ENCODE measurements at regions not wholly inside any gene's neighbourhood (a gene's known extent, or its start where the extent isn't known, plus 50 kb on each side); places are given as distances from the start of the nearest gene placed in this dataset.

DNA sequence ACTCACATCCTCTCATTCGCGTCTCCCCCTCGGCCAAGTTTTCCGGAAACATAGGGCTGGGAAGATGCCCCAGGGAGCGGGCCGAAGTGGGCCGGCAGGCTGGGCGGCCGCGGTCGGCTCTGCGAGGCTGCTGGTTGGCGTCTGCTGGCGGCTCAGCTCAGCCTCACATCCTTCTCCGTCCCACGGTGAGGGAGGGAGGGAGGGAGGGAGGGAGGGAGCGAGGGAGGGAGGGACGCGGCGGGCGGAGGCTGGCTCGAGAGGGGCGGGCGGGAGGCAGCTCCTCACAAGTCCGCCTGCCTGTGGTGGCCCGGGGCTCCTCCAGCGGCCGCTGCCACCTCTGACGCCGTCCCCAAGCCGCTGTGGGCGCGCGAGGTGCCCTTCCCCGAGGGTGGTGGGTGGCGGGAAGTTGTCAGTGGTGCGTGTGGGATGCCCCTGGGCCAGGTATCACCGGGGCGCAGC lies 93.8 kb downstream of the RFLNA start:
- no peak overlapping the region; the same call in 1 of the 2 replicates for H3K4me3 ChIP-seq (ENCODE audit: low read length)
- TF ChIP-seq ZNF274 (IDR thresholded peaks at IDR 0.05; ENCODE audit: low read depth, low read length): no peak

DNA sequence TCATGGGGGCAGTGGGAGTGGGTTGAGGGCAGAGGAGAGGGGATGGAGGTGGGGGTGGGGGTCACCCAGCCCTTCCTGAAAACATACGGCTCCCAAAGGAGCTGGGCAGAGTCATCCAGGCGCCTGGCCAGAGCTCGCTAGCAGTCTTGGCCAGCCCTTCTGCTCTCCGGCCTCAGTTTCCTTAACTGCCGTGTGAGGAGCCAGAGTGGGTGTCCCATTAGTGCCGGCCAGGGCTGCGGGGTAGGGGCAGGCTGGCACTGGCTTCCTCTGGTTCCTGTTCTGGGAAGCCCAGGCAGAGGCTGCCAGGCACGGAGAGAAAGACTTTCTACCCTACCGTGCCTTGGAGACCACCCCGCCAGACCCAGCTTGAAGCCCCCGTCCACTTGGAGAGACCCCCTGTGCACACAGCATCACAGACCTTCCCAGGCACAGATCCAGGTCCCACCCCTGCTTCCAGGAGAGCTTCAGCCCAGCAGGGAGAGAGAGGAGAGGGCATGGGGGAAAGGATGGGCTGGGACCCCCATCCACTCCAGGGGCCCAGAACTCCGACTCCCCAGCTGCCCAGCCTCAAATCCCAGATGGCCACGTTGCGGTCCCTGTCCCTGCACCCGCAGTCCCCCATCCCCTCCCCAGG lies 93.3 kb downstream of the RFLNA start:
- TF ChIP-seq ZNF274 (IDR thresholded peaks at IDR 0.05; ENCODE audit: low read depth, low read length): no peak
- H3K4me3 ChIP-seq (ENCODE audit: low read length): no peak overlapping the region

DNA sequence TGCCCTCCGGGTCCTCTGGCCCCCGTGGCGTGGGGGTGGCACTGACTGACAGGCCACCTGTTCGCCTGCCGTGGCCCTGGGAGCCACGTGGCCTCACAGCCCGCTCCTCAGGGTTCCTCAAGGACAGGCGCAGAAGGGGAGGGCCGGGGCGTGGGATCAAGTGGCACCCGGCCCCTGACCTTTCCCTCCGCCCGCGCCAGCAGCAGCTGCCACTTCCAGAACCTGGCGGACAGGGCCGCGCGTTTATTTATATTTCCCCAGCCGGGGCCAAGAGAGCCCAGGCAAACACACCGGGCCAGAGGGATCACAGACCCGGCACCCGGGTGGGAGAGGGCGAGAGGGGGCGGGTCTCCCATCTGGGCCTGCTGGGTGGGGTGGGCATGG lies 92.6 kb downstream of the RFLNA start:
- H3K4me3 ChIP-seq (ENCODE audit: low read length): no peak overlapping the region
- no peak for TF ChIP-seq ZNF274 (IDR thresholded peaks at IDR 0.05; ENCODE audit: low read depth, low read length)

DNA sequence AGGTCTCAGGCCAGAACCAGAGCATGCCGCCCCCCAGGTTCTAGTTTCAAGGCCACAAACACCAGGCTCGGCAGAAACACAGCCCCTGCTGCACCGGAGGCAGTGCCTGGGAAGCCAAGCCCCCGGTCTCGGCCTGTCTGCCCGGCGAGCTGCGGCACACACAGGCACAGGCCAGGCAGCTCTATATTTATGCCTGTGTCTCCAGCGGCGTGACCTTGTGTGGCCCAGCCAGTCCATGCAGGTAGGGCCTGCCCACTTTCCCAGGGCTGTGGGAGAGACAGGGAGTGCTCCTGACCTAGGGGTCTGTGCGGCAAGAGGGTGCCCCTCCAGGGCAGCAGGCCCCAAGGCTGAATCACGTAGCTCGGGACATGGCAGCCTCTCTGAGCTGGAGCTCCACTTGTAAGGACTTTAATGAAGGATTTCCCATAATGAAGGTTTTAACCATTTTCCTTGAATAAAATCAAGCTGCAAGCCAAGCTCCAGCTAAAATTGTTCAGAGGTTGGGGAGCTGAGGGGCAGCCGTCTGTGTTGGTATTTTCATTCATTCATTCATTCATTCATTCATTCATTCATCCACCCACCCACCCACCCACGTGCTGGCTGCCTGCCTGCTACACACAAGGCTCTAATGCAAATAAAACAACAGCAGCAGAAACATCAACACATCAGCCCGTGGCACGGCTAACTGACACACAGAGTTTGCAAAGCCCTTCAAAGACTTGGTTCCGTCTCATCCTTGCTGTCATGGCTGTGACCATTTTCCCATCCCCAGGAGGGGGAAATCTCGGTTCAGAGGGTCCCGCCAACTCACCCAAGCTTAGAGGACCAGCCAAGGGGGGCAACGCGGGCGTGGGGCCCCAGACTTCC lies 92.0 kb downstream of the RFLNA start:
- no peak for TF ChIP-seq ZNF274 (IDR thresholded peaks at IDR 0.05; ENCODE audit: low read depth, low read length)
- no peak overlapping the region for H3K4me3 ChIP-seq (ENCODE audit: low read length)

DNA sequence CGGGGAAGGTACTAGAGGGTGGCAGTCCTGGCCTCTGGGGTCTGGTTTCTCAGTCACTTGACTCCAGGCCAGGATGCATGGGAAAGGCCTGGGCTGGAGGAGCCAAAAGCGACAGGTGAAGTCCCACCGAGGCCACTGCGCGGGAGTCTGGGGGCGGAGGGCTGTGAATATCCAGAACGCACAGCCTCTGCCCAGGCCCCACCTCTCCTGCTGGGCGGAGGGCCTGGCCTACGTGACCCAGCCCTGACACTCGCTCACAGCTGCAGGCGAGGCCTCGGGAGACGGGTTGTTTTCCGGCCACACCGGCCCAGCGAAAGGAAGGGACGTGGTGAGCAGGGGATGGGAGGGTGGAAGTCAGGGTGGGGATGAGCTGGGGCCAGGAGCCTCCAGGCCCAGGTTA lies 91.2 kb downstream of the RFLNA start:
- no peak overlapping the region for H3K4me3 ChIP-seq (ENCODE audit: low read length)
- no peak for TF ChIP-seq ZNF274 (IDR thresholded peaks at IDR 0.05; ENCODE audit: low read depth, low read length)

DNA sequence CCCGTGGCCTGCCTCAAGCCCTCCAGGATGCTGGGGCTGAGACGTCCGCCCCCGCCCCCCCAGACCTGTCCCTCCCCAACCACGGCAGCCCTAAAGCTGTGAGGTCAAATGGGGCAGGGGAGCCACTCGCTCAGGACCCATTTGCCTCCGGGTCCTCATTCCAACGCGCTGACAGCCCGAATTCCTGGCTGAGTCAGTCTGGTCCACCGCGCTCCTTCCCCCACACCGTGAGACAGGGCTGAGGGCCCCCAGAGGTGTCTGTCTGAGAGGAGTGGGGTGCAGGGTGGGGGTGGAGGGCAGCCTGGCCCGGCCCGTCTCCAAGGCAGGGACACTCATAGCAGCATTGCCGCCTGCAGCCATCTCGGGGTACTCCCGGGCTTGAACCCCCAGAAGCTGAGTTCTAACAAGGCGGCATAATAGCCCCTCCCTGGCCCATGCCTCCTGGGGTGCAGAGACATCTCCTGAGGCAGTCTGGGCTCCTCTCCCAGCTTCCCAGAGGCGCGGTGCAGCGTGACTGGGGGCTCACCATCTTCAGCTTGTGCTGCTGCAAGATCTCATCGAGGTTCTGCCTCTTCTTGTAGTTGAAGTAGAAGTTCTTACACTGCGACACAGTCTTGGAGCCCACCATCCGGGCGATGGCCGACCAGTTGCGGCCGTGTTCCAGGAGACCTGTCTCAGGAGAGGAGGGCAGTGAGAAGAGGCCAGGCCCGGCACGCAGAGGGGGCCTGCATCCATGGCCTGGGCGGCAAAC lies 90.5 kb downstream of the RFLNA start:
- no peak overlapping the region for H3K4me3 ChIP-seq (ENCODE audit: low read length)
- no peak for TF ChIP-seq ZNF274 (IDR thresholded peaks at IDR 0.05; ENCODE audit: low read depth, low read length)

DNA sequence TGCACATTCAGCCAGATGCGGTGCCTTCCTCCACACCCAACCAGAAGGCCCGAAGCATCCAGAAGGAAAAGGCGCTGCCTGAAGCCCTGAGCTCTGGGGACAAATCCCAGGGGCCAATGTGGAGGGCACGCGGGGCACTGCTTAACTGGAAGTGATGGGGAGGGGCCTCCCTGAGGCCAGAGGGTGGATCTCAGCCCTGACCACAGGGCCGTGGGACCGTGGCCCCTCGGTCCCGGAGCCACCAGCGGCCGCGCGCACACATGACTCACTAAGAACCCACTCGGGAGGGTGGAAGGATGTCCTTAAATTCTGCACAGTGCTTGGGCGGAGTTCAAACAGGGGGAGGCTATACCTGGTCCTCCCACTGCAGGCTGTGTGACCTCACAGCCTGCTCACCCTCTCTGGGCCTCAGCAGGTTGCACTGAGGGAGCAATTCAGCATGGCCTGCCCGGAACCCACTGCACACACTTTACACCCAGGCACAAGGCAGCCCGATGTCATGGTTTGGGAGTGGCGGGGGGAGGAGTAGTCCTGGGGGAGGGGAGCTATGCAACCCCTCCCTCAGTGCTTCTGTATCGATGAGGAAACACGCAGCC lies 89.5 kb downstream of the RFLNA start:
- no peak for TF ChIP-seq ZNF274 (IDR thresholded peaks at IDR 0.05; ENCODE audit: low read depth, low read length)

DNA sequence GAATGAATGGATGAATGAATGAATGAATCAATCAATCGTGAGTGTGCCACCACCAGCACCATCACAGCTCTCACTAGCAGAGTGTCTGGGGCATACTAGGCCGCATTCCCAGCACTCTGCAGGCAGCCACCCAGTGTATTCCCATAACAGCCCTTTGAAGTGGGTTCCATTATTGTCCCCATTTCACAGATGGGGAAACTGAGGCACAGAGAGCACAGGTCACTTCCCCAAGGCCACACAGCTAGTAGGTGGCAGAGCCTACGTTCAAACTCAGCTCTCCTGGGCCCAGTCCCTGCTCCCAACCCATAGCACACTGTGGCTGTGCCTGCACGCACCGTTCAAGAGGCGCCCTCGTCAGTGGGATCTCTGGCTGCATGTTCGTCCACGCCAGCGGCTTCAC lies 88.1 kb downstream of the RFLNA start:
- H3K4me3 ChIP-seq (ENCODE audit: low read length): no peak overlapping the region
- no peak for TF ChIP-seq ZNF274 (IDR thresholded peaks at IDR 0.05; ENCODE audit: low read depth, low read length)

More for the DNA sequence above, 89.5 kb downstream of the RFLNA start:
- H3K4me3 ChIP-seq (ENCODE audit: low read length): no peak overlapping the region

DNA sequence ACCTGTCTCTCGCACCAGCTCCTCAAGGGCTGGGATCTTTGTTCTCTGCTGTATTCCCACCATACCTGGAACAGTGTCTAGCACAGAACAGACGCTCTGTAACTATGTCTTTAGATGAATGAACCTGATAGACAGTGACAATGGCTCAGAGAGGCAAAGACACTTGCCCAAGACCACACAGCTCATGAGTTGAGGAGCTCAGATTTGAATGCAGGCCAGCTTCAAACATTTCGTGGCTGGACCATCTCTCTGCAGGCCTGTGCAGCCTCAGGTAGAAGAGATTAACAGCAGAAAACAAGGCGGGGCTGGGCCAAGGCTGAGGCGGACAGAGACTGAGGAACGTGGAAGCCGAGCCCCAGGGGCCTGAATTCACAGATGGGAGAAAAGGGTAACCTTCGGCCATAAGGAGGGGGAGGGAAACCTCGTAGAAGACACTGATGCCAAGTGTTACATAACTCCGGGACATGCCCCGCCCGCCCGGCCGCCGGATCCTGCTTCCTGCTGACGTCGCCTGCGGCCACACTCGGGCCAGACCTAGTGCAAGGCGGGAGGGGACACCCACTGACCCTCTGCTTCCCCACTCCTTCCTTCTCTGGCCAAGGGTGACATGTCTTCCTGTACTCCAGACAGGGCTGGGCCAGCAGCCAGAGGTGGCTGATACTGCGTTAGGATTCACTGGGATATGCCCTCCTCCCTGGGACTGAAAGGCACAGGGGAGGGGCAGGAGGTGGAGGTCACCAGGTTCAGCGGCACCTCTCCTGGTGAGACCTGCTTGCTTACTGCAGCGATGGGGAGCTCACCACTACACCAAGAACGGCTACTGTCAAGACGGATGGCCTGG lies 86.8 kb downstream of the RFLNA start:
- H3K4me3 ChIP-seq (ENCODE audit: low read length): no peak overlapping the region
- no peak for TF ChIP-seq ZNF274 (IDR thresholded peaks at IDR 0.05; ENCODE audit: low read depth, low read length)

DNA sequence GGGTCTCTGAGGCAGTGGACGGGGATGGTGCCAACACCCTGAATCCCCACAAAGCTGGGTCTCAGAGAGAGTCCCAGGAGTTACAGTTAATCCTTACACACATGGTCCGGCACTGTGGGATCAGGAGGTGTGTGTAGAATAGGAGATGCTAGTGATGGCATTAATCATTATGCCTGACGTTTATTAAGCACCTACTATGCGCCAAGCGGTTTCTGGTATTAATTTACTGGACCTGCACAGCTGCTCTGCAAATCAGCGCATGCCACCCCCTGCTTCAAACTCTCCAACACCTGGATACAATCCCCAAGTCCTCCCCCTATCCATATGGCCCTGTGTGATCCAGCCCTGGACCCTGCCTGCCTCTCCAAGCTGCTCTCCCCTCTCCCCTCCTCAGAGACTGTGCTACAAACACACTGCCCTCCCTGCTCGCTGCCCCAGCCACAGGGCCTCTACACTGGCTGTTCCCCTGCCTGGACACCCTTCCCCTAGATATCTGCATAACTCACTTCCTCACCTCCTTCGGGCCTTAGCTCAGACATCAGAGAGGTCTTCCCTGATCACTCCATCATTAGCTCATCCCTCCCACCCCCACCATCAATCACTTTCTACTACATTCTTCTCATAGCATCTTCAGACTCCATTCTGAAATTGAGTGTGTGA lies 86.0 kb downstream of the RFLNA start:
- TF ChIP-seq ZNF274 (IDR thresholded peaks at IDR 0.05; ENCODE audit: low read depth, low read length): no peak
- no peak overlapping the region for H3K4me3 ChIP-seq (ENCODE audit: low read length)

DNA sequence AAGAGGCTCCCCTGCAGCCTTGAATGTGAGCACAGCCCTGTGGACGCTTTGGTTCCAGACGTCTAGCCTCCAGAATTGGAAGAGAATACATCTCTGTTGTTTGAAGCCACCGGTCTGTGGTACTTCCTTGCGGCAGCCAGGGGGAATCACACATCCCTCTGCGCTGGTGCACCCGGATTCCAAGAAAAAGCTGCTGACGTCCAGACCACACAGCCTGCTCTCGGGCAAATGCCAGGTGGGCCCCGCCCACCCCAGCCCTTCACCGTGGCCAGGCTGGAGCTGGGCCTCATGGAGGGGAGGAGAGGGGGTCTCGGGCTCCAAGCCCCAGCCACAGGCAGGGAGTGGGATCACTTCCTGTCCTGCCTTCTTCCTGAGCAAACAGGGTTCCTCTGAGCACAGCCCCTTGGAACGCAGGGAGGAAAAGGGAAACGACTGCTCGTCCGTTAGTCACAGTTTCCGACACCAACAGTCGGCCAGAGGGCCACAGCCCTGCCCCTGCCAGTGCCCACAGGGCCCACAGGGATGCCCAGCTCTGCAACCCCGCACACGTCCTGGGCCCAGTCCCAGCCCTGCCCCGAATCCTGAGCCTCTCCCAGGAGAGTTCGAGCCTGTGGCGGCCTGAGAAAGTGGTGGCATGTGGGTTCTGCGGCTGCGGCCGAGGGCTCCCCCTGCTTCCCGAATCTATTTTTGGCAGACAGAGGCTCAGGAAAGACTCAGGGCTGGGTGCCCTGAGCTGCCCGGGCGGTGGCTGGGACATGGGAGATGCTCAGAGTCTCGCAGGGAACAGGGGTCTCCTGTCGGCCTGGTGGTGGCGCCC lies 85.3 kb downstream of the RFLNA start:
- H3K4me3 ChIP-seq (ENCODE audit: low read length): no peak overlapping the region
- no peak for TF ChIP-seq ZNF274 (IDR thresholded peaks at IDR 0.05; ENCODE audit: low read depth, low read length)

DNA sequence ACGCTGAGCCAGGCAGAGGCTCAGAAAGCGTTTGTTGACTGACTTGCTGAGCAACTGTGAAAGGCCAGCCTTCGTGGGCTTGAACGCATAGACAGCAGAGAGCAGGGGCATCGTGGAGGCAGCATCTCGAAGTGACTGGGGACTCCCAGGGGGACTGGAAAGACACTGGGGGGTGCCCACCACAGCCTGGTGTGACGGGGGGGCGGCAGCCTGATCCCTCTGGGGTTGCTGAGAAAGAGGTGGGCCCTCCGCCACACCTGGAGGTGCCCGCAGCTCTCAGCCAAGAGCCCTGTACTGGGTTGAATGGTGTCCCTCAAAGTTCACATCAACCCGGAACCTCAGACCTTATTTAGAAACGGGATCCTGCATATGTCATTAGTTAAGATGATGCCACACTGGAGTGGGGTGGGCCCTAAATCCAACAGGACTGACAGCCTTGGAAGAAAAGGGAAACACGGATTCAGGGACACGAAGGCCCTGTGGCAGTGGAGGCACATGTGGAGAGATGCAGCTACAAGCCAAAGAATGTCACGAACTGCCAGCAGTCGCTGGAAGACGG lies 84.6 kb downstream of the RFLNA start:
- no peak overlapping the region for H3K4me3 ChIP-seq (ENCODE audit: low read length)
- TF ChIP-seq ZNF274 (IDR thresholded peaks at IDR 0.05; ENCODE audit: low read depth, low read length): no peak

All from GM08714 (cell line).